Lower lobe of right lung (tissue), 2 donors: ENCODE measurements at regions not wholly inside any gene's neighbourhood (a gene's known extent, or its start where the extent isn't known, plus 50 kb on each side); places are given as distances from the start of the nearest gene placed in this dataset.

Source experiments
- ATAC-seq, 2 donors: fragments of 200-7000 bp; cut with Tn5 transposase; one replicate each; pipeline ENCODE4 v1.9.1; 2020 to 2022; ENCODE audit warnings: mild to moderate bottlenecking in 2 of 2, moderate library complexity in 2 of 2
- DNase-seq: peaks from one replicate; pipeline ENCODE4 v3.0.0-alpha.2; 2020
- H3K27ac ChIP-seq: fragments of 200-600 bp; one replicate; pipeline ENCODE4 v1.8.0; 2022
- H3K27me3 ChIP-seq: fragments of 200-600 bp; one replicate; pipeline ENCODE4 v1.8.0; 2022; ENCODE audit warnings: low read depth
- H3K36me3 ChIP-seq: fragments of 200-600 bp; one replicate; pipeline ENCODE4 v1.8.0; 2022; ENCODE audit warnings: mild to moderate bottlenecking
- H3K4me1 ChIP-seq: fragments of 200-600 bp; one replicate; pipeline ENCODE4 v1.8.0; 2022
- H3K4me3 ChIP-seq: fragments of 200-600 bp; one replicate; pipeline ENCODE4 v1.8.0; 2022; ENCODE audit warnings: mild to moderate bottlenecking
- H3K9me3 ChIP-seq: fragments of 200-600 bp; one replicate; pipeline ENCODE4 v1.8.0; 2022
- intact Hi-C: fragments of 100-400 bp; cut with DNase I; formaldehyde crosslinking; loops from one replicate; pipeline ENCODE4 v1.11.0; 2022
- TF ChIP-seq, protein P1 (sequence below): fragments of 200-600 bp; IDR thresholded peaks from one replicate; pipeline ENCODE4 v1.8.0; 2022; ENCODE audit warnings: antibody characterized with exemption, mild to moderate bottlenecking
- donor health status: DM: no; HTN: yes; CAD: no; lungs with severe emphysema.

DNA sequence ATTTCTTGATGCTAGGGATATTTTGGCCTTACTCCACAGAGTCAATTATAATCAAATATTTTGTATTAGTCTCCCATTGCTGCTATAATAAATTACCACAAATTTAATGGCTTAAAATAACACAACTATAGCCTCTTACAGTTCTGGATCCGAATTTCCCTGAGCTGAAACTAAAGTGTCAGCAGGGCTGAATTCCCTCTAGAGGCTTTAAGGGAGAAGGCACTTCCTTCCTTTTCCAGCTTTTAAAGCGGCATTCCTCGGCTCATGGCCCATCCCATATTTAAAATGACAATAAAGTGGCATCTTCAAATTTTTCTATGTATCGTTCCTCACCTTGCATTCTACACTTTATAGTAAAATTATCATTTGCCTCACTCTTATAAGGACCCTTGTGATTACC is 421.4 kb upstream of the ZWINT start:
- ATAC-seq = no peak
- Histone ChIP-seq H3K27ac (no peak overlapping the region), H3K36me3 (no peaks in the 10 kb centered on the region), H3K4me1 (no peaks in the 10 kb centered on the region), H3K4me3 (no peak overlapping the region), H3K9me3 (no peaks in the 10 kb centered on the region), H3K27me3 (no peaks in the 10 kb centered on the region)
- TF ChIP-seq, protein P1, sequence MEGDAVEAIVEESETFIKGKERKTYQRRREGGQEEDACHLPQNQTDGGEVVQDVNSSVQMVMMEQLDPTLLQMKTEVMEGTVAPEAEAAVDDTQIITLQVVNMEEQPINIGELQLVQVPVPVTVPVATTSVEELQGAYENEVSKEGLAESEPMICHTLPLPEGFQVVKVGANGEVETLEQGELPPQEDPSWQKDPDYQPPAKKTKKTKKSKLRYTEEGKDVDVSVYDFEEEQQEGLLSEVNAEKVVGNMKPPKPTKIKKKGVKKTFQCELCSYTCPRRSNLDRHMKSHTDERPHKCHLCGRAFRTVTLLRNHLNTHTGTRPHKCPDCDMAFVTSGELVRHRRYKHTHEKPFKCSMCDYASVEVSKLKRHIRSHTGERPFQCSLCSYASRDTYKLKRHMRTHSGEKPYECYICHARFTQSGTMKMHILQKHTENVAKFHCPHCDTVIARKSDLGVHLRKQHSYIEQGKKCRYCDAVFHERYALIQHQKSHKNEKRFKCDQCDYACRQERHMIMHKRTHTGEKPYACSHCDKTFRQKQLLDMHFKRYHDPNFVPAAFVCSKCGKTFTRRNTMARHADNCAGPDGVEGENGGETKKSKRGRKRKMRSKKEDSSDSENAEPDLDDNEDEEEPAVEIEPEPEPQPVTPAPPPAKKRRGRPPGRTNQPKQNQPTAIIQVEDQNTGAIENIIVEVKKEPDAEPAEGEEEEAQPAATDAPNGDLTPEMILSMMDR = no peak
- intact Hi-C loops = no loop called here
- DNase-seq = no peak

DNA sequence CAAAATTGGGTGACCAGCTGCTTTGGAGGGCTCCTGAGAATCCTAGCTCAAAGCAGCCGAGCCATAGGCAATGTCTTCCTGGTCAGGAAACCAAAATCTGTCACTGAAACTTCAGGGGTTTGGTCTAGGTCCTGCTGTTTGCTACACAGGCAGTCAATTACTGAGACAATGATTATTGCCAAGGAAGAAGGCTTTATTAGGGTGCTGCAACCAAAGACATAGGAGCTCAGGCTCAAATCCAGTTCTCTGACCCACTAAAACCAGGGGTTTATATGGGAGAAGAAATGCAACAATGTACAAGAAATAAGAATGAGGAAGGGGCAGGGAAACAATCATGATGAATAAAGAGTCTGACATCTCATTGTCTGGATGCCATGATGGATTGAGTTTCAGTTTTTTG is 410.3 kb upstream of the ZWINT start:
- Histone ChIP-seq H3K4me3 (no peak overlapping the region), H3K36me3 (no peaks in the 10 kb centered on the region), H3K27ac (no peak overlapping the region), H3K4me1 (no peaks in the 10 kb centered on the region), H3K9me3 (peaks cover 9% of the 10 kb centered on the region), H3K27me3 (no peaks in the 10 kb centered on the region)
- ATAC-seq (no peak), DNase-seq (no peak)
- intact Hi-C loops = no loop called here
- TF ChIP-seq, protein P1 = no peak

DNA sequence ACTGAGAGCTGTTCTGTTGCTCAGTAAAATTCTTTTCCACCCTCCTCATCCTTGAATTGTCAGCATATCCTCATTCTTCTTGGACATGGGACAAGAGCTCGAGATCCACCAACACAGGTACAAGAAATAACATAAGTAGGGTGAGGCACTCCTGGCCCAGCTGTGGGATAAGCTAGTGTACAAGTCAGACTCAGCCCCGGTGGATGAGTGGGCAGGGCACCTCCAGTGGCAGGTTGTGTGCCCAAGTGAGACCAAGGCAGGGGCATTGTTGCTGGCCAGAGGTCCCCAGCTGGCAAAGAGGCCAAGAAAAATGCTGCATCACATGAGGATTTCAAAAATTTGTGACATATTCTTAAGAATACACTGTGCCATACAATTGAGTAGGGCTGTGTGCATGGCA is 402.0 kb upstream of the ZWINT start:
- DNase-seq (no peak), ATAC-seq (no peak)
- Histone ChIP-seq H3K27ac (no peak overlapping the region), H3K27me3 (no peaks in the 10 kb centered on the region), H3K4me3 (no peak overlapping the region), H3K9me3 (no peaks in the 10 kb centered on the region), H3K4me1 (no peaks in the 10 kb centered on the region), H3K36me3 (no peaks in the 10 kb centered on the region)
- intact Hi-C loops = no loop called here
- TF ChIP-seq, protein P1 = no peak

DNA sequence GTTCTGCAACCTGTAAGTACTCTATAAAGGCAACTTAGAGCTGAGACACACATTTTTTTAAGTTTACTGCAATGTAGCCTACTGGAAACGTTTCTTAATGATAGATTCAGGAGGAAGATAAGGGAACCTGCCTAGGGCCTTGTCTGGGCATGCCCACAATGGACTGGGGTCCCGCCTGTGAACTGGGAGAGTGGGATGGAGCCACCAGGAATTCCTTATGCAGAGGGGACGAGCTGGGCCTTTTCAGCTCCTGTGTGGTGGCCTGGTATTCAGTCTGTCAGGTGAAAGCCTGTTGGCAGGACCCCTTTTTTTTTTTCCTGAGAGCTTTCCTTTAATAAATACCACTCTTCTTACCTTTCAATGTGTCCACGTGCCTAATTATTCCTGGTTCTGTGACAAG is 384.4 kb upstream of the ZWINT start:
- TF ChIP-seq, protein P1 = no peak
- no peak for ATAC-seq
- DNase-seq = no peak
- Histone ChIP-seq H3K9me3 (no peaks in the 10 kb centered on the region), H3K27ac (no peak overlapping the region), H3K4me1 (no peaks in the 10 kb centered on the region), H3K27me3 (no peaks in the 10 kb centered on the region), H3K36me3 (no peaks in the 10 kb centered on the region), H3K4me3 (no peak overlapping the region)
- intact Hi-C loops = no loop called here

DNA sequence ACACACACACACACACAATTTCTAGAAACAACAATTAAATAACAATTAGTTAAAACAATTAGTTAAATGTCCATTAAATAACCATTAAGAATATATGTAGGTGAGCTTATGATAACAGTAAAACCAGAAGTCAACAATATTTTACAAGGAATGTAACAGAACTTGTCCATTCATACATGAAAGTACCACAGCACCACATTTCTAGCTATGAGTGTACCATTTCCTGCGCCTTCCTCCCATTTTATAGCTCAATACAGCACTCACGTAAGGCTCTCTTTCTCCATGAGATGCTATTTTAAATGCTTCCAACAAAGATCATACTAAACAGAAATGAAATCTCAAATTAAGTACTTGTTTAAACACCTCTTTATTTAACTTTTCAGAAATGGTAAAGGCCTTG is 367.3 kb upstream of the ZWINT start:
- ATAC-seq (no peak), DNase-seq (no peak)
- intact Hi-C loops = no loop called here
- Histone ChIP-seq H3K4me3 (no peak overlapping the region), H3K27me3 (no peaks in the 10 kb centered on the region), H3K27ac (no peak overlapping the region), H3K36me3 (no peaks in the 10 kb centered on the region), H3K9me3 (no peaks in the 10 kb centered on the region), H3K4me1 (no peaks in the 10 kb centered on the region)
- TF ChIP-seq, protein P1 = no peak

DNA sequence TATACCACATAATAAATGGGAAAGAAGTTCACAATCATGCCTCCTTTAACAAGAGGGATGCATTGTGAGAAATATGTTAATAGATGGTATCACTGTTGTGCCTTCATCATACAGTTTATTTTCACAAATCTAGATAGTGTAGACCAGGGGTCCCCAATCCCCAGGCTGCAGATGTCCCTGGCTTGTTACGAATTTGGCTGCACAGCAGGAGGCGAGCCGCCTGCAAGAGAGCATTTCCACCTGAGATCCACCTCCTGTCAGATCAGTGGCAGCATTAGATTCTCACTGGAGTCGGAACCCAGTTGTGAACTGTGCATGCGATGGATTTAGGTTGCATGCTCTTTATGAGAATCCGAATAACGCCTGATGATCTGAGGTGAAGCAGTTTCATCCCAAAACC is 361.9 kb upstream of the ZWINT start:
- no peak for ATAC-seq
- H3K27me3 ChIP-seq = no peaks in the 10 kb centered on the region
- TF ChIP-seq, protein P1 = no peak
- no peak for DNase-seq
- intact Hi-C loops = no loop called here
- H3K27ac ChIP-seq = no peak overlapping the region
- no peaks in the 10 kb centered on the region for H3K4me1 ChIP-seq
- H3K9me3 ChIP-seq = no peaks in the 10 kb centered on the region
- no peak overlapping the region for H3K4me3 ChIP-seq
- no peaks in the 10 kb centered on the region for H3K36me3 ChIP-seq
